LNCaP clone FGC (cell line): ENCODE measurements at regions not wholly inside any gene's neighbourhood (a gene's known extent, or its start where the extent isn't known, plus 50 kb on each side); places are given as distances from the start of the nearest gene placed in this dataset.
A peak's percentile ranks its signal among the peaks of the same experiment; 100 is the strongest.

ENCODE experiments used
- DNase-seq: peaks from one replicate; pipeline ENCODE4 v3.0.0-alpha.2; 2011; ENCODE audit warnings: low read depth
- H3K4me3 ChIP-seq: 2 replicates; pipeline ENCODE4 v1.5.1; 2011; ENCODE audit warnings: mild to moderate bottlenecking, low read depth, low read length, control low read depth
- TF ChIP-seq, protein P1 (sequence below): IDR thresholded peaks from 2 replicates; pipeline ENCODE4 v1.5.1; 2012; ENCODE audit warnings: mild to moderate bottlenecking; ENCODE audit not compliant: control insufficient read depth, insufficient read depth; ENCODE audit errors: extremely low read depth

DNA sequence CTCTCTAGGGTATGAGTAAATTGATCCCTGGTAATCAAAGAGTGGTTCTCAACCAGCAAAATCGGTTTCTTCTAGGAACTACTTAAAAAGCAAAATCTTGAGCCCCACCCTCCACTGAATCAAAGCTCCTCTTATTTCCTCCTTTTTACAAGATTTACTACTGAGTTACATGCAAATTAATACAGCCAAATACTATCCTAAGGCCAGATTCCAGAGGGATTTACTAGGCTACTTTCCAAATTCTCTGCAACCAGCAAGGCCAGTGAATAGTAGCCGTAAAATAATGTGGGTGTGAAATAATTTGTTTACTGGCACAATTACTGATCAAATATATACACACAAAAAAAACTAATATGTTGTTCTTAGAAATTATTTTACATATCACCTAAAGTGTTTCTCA, 1583.8 kb downstream of the NCAM2 start:
- DNase-seq, result peak; percentile 10
- TF ChIP-seq, protein P1, sequence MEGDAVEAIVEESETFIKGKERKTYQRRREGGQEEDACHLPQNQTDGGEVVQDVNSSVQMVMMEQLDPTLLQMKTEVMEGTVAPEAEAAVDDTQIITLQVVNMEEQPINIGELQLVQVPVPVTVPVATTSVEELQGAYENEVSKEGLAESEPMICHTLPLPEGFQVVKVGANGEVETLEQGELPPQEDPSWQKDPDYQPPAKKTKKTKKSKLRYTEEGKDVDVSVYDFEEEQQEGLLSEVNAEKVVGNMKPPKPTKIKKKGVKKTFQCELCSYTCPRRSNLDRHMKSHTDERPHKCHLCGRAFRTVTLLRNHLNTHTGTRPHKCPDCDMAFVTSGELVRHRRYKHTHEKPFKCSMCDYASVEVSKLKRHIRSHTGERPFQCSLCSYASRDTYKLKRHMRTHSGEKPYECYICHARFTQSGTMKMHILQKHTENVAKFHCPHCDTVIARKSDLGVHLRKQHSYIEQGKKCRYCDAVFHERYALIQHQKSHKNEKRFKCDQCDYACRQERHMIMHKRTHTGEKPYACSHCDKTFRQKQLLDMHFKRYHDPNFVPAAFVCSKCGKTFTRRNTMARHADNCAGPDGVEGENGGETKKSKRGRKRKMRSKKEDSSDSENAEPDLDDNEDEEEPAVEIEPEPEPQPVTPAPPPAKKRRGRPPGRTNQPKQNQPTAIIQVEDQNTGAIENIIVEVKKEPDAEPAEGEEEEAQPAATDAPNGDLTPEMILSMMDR, result no peak
- H3K4me3 ChIP-seq, result no peak overlapping the region

GRCh38 chr21:22584308-22584707, 1586.1 kb downstream of the NCAM2 start:
- no peak for DNase-seq
- TF ChIP-seq, protein P1, result no peak
- no peak overlapping the region for H3K4me3 ChIP-seq

GRCh38 chr21:22585558-22585957, 1587.3 kb downstream of the NCAM2 start:
- TF ChIP-seq, protein P1, result no peak
- no peak for DNase-seq
- no peak overlapping the region for H3K4me3 ChIP-seq

- H3K4me3 ChIP-seq, result no peak overlapping the region
- TF ChIP-seq, protein P1, result no peak
- DNase-seq, result no peak
These were observed 1599.5 kb downstream of the NCAM2 start for GRCh38 chr21:22597660-22598255.

GRCh38 chr21:22609802-22610201, 1611.6 kb downstream of the NCAM2 start:
- H3K4me3 ChIP-seq, result no peak overlapping the region
- TF ChIP-seq, protein P1, result no peak
- no peak for DNase-seq

DNA sequence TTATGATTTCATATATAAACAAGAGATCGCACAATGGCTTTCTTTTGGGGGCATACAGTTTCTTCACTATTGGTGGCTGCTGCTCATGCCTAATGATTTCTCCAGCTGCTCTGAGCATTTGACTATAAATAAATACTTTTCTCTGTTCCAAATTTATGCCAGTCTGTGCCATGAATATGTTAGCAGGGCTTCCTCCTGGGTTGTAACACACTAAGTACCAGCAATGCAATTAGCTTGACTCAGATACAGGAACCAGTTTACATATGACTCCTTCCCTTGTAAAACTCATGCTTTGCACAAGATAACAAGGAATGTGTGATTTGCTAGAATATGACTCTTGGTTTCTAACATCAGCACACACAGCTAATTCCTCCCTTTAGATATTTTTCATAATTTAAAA, 1629.7 kb downstream of the NCAM2 start:
- DNase-seq, result no peak

GRCh38 chr21:22630953-22631465, 1632.8 kb downstream of the NCAM2 start:
- TF ChIP-seq, protein P1, result no peak
- H3K4me3 ChIP-seq, result no peak overlapping the region
- DNase-seq, result no peak

More for the DNA sequence above, 1629.7 kb downstream of the NCAM2 start:
- TF ChIP-seq, protein P1, result no peak
- no peak overlapping the region for H3K4me3 ChIP-seq
